Fibroblast of villous mesenchyme (primary cell): ENCODE measurements at regions not wholly inside any gene's neighbourhood (a gene's known extent, or its start where the extent isn't known, plus 50 kb on each side); places are given as distances from the start of the nearest gene placed in this dataset.

Experiments used
- DNase-seq: peaks from one replicate; pipeline ENCODE4 v3.0.0-alpha.2; 2010; ENCODE audit warnings: low read depth
- H3K4me3 ChIP-seq: 2 replicates; pipeline ENCODE4 v1.5.1; 2011; ENCODE audit warnings: low read depth, mild to moderate bottlenecking, low read length
- CTCF ChIP-seq: IDR thresholded peaks from 2 replicates; pipeline ENCODE4 v1.5.1; 2012; ENCODE audit warnings: low read depth, mild to moderate bottlenecking, low read length; ENCODE audit not compliant: insufficient read depth

GRCh38 chr2:236986524-236987330 is 99.0 kb upstream of the COPS8 start:
- no peak for DNase-seq
- H3K4me3 ChIP-seq: no peak overlapping the region
- no peak for TF ChIP-seq CTCF

DNA sequence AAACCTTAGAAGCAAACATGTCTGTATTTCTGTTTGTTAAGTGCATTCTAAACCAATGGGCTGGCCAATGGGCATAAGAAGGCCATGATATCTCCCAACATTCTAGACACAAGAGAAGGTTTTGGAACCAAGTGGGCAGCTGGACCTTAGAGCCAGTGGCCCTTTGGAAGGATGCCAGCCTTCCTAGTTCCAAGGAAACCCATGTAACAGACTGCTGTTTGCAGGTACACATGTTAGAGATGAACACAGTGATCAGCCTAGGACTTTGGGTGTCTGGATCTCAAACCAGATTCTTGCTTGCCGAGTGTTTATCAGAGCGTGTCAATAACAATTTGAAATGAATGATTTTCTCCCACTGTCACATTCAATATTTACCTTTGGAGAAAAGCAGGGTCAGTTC is 97.5 kb upstream of the COPS8 start:
- no peak for TF ChIP-seq CTCF

GRCh38 chr2:236988690-236989624 is 96.7 kb upstream of the COPS8 start:
- no peak for DNase-seq
- TF ChIP-seq CTCF: no peak
- H3K4me3 ChIP-seq: no peak overlapping the region

More for the DNA sequence above, 97.5 kb upstream of the COPS8 start:
- no peak overlapping the region for H3K4me3 ChIP-seq
- DNase-seq: no peak

- DNase-seq: no peak
Observed at GRCh38 chr2:236990552-236990951, 95.1 kb upstream of the COPS8 start.

GRCh38 chr2:236991874-236992273 is 93.8 kb upstream of the COPS8 start:
- no peak for TF ChIP-seq CTCF
- H3K4me3 ChIP-seq: no peak overlapping the region
- DNase-seq: no peak

More at GRCh38 chr2:236990552-236990951, 95.1 kb upstream of the COPS8 start:
- H3K4me3 ChIP-seq: no peak overlapping the region
- no peak for TF ChIP-seq CTCF

GRCh38 chr2:236993286-236993685 is 92.4 kb upstream of the COPS8 start:
- no peak for TF ChIP-seq CTCF
- DNase-seq: no peak
- no peak overlapping the region for H3K4me3 ChIP-seq
